H9 (cell line): ENCODE measurements at regions not wholly inside any gene's neighbourhood (a gene's known extent, or its start where the extent isn't known, plus 50 kb on each side); places are given as distances from the start of the nearest gene placed in this dataset.

ENCODE experiments used
- DNase-seq: peaks from one replicate; pipeline ENCODE4 v3.0.0-alpha.2; 2017
- H2AFZ ChIP-seq: one replicate; pipeline ENCODE4 v1.6.1; 2013; ENCODE audit warnings: mild to moderate bottlenecking, low read length, control low read depth, moderate library complexity
- H2AK5ac ChIP-seq: 2 replicates; pipeline ENCODE4 v1.6.1; 2013; ENCODE audit warnings: low read length, control low read depth, mixed read lengths; ENCODE audit not compliant: insufficient read length
- H2BK120ac ChIP-seq: one replicate; pipeline ENCODE4 v1.6.1; 2013; ENCODE audit warnings: low read depth, mild to moderate bottlenecking, low read length, control low read depth, inconsistent platforms; ENCODE audit not compliant: poor library complexity, severe bottlenecking
- H2BK12ac ChIP-seq: 2 replicates; pipeline ENCODE4 v1.6.1; 2013; ENCODE audit warnings: low read length, control low read depth, mixed read lengths, low read depth; ENCODE audit not compliant: insufficient read length
- H2BK15ac ChIP-seq: 2 replicates; pipeline ENCODE4 v1.6.1; 2013; ENCODE audit warnings: low read depth, low read length, control low read depth
- H2BK20ac ChIP-seq: one replicate; pipeline ENCODE4 v1.6.1; 2013; ENCODE audit warnings: low read depth, mild to moderate bottlenecking, low read length, control low read depth, inconsistent platforms; ENCODE audit not compliant: poor library complexity, severe bottlenecking
- H2BK5ac ChIP-seq: 2 replicates; pipeline ENCODE4 v1.6.1; 2013; ENCODE audit warnings: low read length, control low read depth, mixed read lengths; ENCODE audit not compliant: insufficient read length
- H3K14ac ChIP-seq: 2 replicates; pipeline ENCODE4 v1.6.1; 2013; ENCODE audit warnings: low read length, control low read depth; ENCODE audit not compliant: insufficient read depth
- H3K18ac ChIP-seq: 2 replicates; pipeline ENCODE4 v1.6.1; 2013; ENCODE audit warnings: low read depth, mild to moderate bottlenecking, mixed read lengths, low read length, control low read depth; ENCODE audit not compliant: insufficient read length
- H3K23ac ChIP-seq: 2 replicates; pipeline ENCODE4 v1.6.1; 2013; ENCODE audit warnings: low read length, control low read depth, mixed read lengths, low read depth; ENCODE audit not compliant: insufficient read length
- H3K23me2 ChIP-seq: 2 replicates; pipeline ENCODE4 v1.6.1; 2013; ENCODE audit warnings: low read depth, mild to moderate bottlenecking, mixed read lengths, low read length, control low read depth; ENCODE audit not compliant: insufficient read length, poor library complexity, severe bottlenecking
- H3K27ac ChIP-seq: 2 replicates; pipeline ENCODE4 v1.5.1; 2013; ENCODE audit warnings: low read length, control low read depth, mixed read lengths, low read depth; ENCODE audit not compliant: insufficient read length
- H3K27me3 ChIP-seq: 2 replicates; pipeline ENCODE4 v1.6.1; 2013; ENCODE audit warnings: low read length, control low read depth, inconsistent platforms; ENCODE audit not compliant: insufficient read depth
- H3K4ac ChIP-seq: 2 replicates; pipeline ENCODE4 v1.6.1; 2013; ENCODE audit warnings: low read depth, mild to moderate bottlenecking, control low read depth, inconsistent platforms, low read length, moderate library complexity
- H3K4me1 ChIP-seq: 2 replicates; pipeline ENCODE4 v1.6.1; 2013; ENCODE audit warnings: low read length, control low read depth, inconsistent platforms; ENCODE audit not compliant: insufficient read depth
- H3K4me2 ChIP-seq: 2 replicates; pipeline ENCODE4 v1.6.1; 2013; ENCODE audit warnings: low read length, control low read depth, mixed read lengths; ENCODE audit not compliant: insufficient read length, insufficient read depth
- H3K56ac ChIP-seq: 2 replicates; pipeline ENCODE4 v1.6.1; 2013; ENCODE audit warnings: low read depth, mild to moderate bottlenecking, mixed read lengths, low read length, control low read depth; ENCODE audit not compliant: insufficient read length
- H3K79me1 ChIP-seq: 2 replicates; pipeline ENCODE4 v1.6.1; 2013; ENCODE audit warnings: low read depth, mild to moderate bottlenecking, moderate library complexity, low read length, control low read depth, inconsistent platforms; ENCODE audit not compliant: insufficient read depth, poor library complexity, severe bottlenecking
- H3K79me2 ChIP-seq: 2 replicates; pipeline ENCODE4 v1.6.1; 2013; ENCODE audit warnings: low read length, control low read depth, inconsistent platforms; ENCODE audit not compliant: insufficient read depth
- H3K9ac ChIP-seq: 2 replicates; pipeline ENCODE4 v1.6.1; 2013; ENCODE audit warnings: low read length, control low read depth, mixed read lengths; ENCODE audit not compliant: insufficient read length; ENCODE audit errors: extremely low read depth
- H3K9me3 ChIP-seq: one replicate; pipeline ENCODE4 v1.6.1; 2013; ENCODE audit warnings: low read depth, low read length, inconsistent platforms; ENCODE audit not compliant: control insufficient read depth
- H3T11ph ChIP-seq: one replicate; pipeline ENCODE4 v1.6.1; 2013; ENCODE audit warnings: mild to moderate bottlenecking, low read length, control low read depth, inconsistent platforms
- H4K20me1 ChIP-seq: one replicate; pipeline ENCODE4 v1.6.1; 2013; ENCODE audit not compliant: control insufficient read depth, insufficient read length, insufficient read depth
- H4K5ac ChIP-seq: 2 replicates; pipeline ENCODE4 v1.6.1; 2013; ENCODE audit warnings: low read depth, mild to moderate bottlenecking, mixed read lengths, low read length, control low read depth; ENCODE audit not compliant: insufficient read length
- H4K8ac ChIP-seq: replicated peaks from 2 replicates; pipeline ENCODE4 v1.6.1; 2013; ENCODE audit warnings: low read length, control low read depth, mixed read lengths, low read depth; ENCODE audit not compliant: insufficient read length
- H4K91ac ChIP-seq: 2 replicates; pipeline ENCODE4 v1.6.1; 2013; ENCODE audit warnings: low read depth, mild to moderate bottlenecking, moderate library complexity, mixed read lengths, low read length, control low read depth; ENCODE audit not compliant: insufficient read length
- H3K27ac Mint-ChIP-seq, 3 experiments: 2 replicates in 2 of 3; 3 replicates in 1 of 3; pipeline ENCODE4 v1.8.0; 2020 to 2021; ENCODE audit warnings: mixed read lengths in 3 of 3, mild to moderate bottlenecking in 1 of 3, moderate library complexity in 1 of 3
- H3K27me3 Mint-ChIP-seq: 2 replicates; pipeline ENCODE4 v1.8.0; 2021; ENCODE audit warnings: low read depth, mild to moderate bottlenecking, moderate library complexity, mixed read lengths
- H3K36me3 Mint-ChIP-seq, 3 experiments: 2 replicates in 2 of 3; 3 replicates in 1 of 3; pipeline ENCODE4 v1.8.0; 2020 to 2021; ENCODE audit warnings: low read depth in 3 of 3, mixed read lengths in 3 of 3; ENCODE audit not compliant: insufficient read depth in 1 of 3
- H3K4me1 Mint-ChIP-seq, 2 experiments: 2 replicates each; pipeline ENCODE4 v1.8.0; 2020; ENCODE audit warnings: mixed read lengths in 2 of 2
- H3K4me3 Mint-ChIP-seq, 2 experiments: 2 replicates in 1 of 2; 3 replicates in 1 of 2; pipeline ENCODE4 v1.8.0; 2020 to 2021; ENCODE audit warnings: mild to moderate bottlenecking in 2 of 2, mixed read lengths in 2 of 2, moderate library complexity in 1 of 2
- H3K9me3 Mint-ChIP-seq, 2 experiments: 2 replicates in 1 of 2; 3 replicates in 1 of 2; pipeline ENCODE4 v1.8.0; 2020; ENCODE audit warnings: mild to moderate bottlenecking in 2 of 2, mixed read lengths in 2 of 2, moderate library complexity in 1 of 2
- CTCF ChIP-seq: fragments of 200-600 bp; sonication (generic); conservative IDR thresholded peaks from 3 replicates; pipeline ENCODE4 v1.8.0; 2021; ENCODE audit warnings: antibody characterized with exemption, mild to moderate bottlenecking
- WGBS: extraction: QIAGEN DNeasy Blood & Tissue Kit; methylation state at CpG from one replicate; pipeline ENCODE4 v1.1.7; 2013; ENCODE audit warnings: missing lambda C conversion rate, low lambda C conversion rate, mixed read lengths; ENCODE audit not compliant: insufficient read length; ENCODE audit errors: extremely low coverage; 5-methylcytosine and 5-hydroxymethylcytosine counted together

GRCh38 chr15:92749946-92750345 is 94.4 kb upstream of the FAM174B start:
- TF ChIP-seq CTCF, result no peak

More at GRCh38 chr15:92749946-92750345, 94.4 kb upstream of the FAM174B start:
- Histone ChIP-seq H3K79me2 (no peaks in the 10 kb centered on the region), H3K4ac (no peak overlapping the region), H2BK20ac (no peak overlapping the region), H3K27ac (no peak overlapping the region), H3K9me3 (no peaks in the 10 kb centered on the region), H3K27me3 (no peaks in the 10 kb centered on the region), H3K23me2 (no peaks in the 10 kb centered on the region), H3K4me2 (no peak overlapping the region), H2AK5ac (no peak overlapping the region), H3K14ac (no peak overlapping the region), H3K23ac (no peak overlapping the region), H3K56ac (no peak overlapping the region), H4K20me1 (no peaks in the 10 kb centered on the region), H3T11ph (no peak overlapping the region), H4K8ac (no peak overlapping the region), H4K5ac (no peak overlapping the region), H4K91ac (no peak overlapping the region), H3K4me1 (no peaks in the 10 kb centered on the region), H3K9ac (no peak overlapping the region), H2AFZ (no peak overlapping the region), H2BK12ac (no peak overlapping the region), H2BK5ac (no peak overlapping the region), H2BK15ac (no peak overlapping the region), H2BK120ac (no peak overlapping the region), H3K79me1 (no peaks in the 10 kb centered on the region), H3K18ac (no peak overlapping the region)
- DNase-seq, result no peak
- no peaks in the 10 kb centered on the region for H3K36me3 Mint-ChIP-seq
- no peak overlapping the region for H3K27ac Mint-ChIP-seq
- no peaks in the 10 kb centered on the region for H3K27me3 Mint-ChIP-seq
- no CpG with 5 or more reads among the region's 4 CpGs for WGBS
- H3K4me1 Mint-ChIP-seq, result peaks cover 5 to 8% of the 10 kb centered on the region in 2 experiments; a peak in 2 of 4 replicates
- no peak overlapping the region for H3K4me3 Mint-ChIP-seq
- no peaks in the 10 kb centered on the region for H3K9me3 Mint-ChIP-seq
